AG04450 (cell line): ENCODE measurements at regions not wholly inside any gene's neighbourhood (a gene's known extent, or its start where the extent isn't known, plus 50 kb on each side); places are given as distances from the start of the nearest gene placed in this dataset.

Experiments used
- CTCF ChIA-PET: fragments of 300-600, 350-600 bp; formaldehyde crosslinking; extraction: SDS; loops from one replicate; lab custom pipeline; 2022; ENCODE audit warnings: antibody characterized with exemption, inconsistent platforms; lab: Charles Lee
- POLR2A ChIA-PET: fragments of 350-600 bp; formaldehyde crosslinking; extraction: SDS; loops from one replicate; lab custom pipeline; 2021; ENCODE audit warnings: antibody characterized with exemption, inconsistent platforms; lab: Yijun Ruan, JAX
- DNase-seq: peaks from one replicate; pipeline ENCODE4 v3.0.0-alpha.2; 2011; ENCODE audit warnings: low read depth, low spot score
- H3K27ac ChIP-seq: one replicate; pipeline ENCODE4 v1.5.1; 2012; ENCODE audit warnings: low read depth, low read length, control low read depth
- H3K27me3 ChIP-seq: one replicate; pipeline ENCODE4 v1.6.0; 2012; ENCODE audit warnings: low read length; ENCODE audit not compliant: control insufficient read depth, insufficient read depth
- H3K4me3 ChIP-seq: 2 replicates; pipeline ENCODE4 v1.5.1; 2011; ENCODE audit warnings: mild to moderate bottlenecking, low read depth, low read length, control low read depth
- H3K9me3 ChIP-seq: 2 replicates; pipeline ENCODE4 v1.5.1; 2012; ENCODE audit warnings: low read length; ENCODE audit not compliant: control insufficient read depth, insufficient read depth
- CTCF ChIP-seq: IDR thresholded peaks from 2 replicates; pipeline ENCODE4 v1.5.1; 2011; ENCODE audit warnings: low read depth, low read length, control low read depth, inconsistent platforms

- no peak for TF ChIP-seq CTCF
Measured at GRCh38 chr13:102944821-102945220, 99.0 kb downstream of the ERCC5 start.

GRCh38 chr13:102940770-102941169 lies 94.9 kb downstream of the ERCC5 start:
- no peak for DNase-seq
- Histone ChIP-seq H3K4me3 (no peak overlapping the region), H3K9me3 (no peaks in the 10 kb centered on the region), H3K27me3 (no peaks in the 10 kb centered on the region), H3K27ac (no peak overlapping the region)
- CTCF ChIA-PET = no interaction called here
- POLR2A ChIA-PET = no interaction called here
- no peak for TF ChIP-seq CTCF

More at GRCh38 chr13:102944821-102945220, 99.0 kb downstream of the ERCC5 start:
- H3K4me3 ChIP-seq = no peak overlapping the region
- H3K27me3 ChIP-seq = no peaks in the 10 kb centered on the region
- H3K27ac ChIP-seq = no peak overlapping the region
- DNase-seq = no peak
- no peaks in the 10 kb centered on the region for H3K9me3 ChIP-seq
- POLR2A ChIA-PET = no interaction called here
- CTCF ChIA-PET = no interaction called here

GRCh38 chr13:102940143-102940542 lies 94.3 kb downstream of the ERCC5 start:
- H3K27me3 ChIP-seq = no peaks in the 10 kb centered on the region
- CTCF ChIA-PET = no interaction called here
- POLR2A ChIA-PET = no interaction called here
- no peak for DNase-seq
- H3K4me3 ChIP-seq = no peak overlapping the region
- TF ChIP-seq CTCF = no peak
- H3K27ac ChIP-seq = no peak overlapping the region
- H3K9me3 ChIP-seq = no peaks in the 10 kb centered on the region

DNA sequence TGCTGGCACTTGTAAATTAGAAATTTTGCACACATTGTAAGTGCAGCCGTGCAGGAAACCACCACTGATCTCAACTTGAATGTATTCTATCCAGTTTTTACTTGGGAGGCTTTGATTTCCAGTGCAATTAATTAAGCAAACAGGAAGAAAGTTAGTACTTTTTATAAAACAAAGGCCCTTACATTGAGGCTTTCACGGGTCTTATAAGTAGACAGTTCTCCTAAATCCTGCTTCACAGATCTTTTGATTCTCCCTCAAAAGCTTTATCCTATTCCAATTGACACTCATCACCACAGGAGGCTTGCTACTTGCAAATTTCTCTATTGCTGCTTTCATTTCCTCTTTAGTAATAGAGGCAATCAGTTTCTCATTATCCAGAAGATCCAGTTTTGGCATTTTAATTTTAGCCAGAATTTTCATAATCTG lies 90.1 kb downstream of the ERCC5 start:
- no peak overlapping the region for H3K27ac ChIP-seq
- no peak overlapping the region for H3K4me3 ChIP-seq
- no peak for DNase-seq
- no peaks in the 10 kb centered on the region for H3K9me3 ChIP-seq
- ChIA-PET POLR2A (no interaction called here), CTCF (no interaction called here)
- no peak for TF ChIP-seq CTCF
- no peaks in the 10 kb centered on the region for H3K27me3 ChIP-seq

GRCh38 chr13:102933523-102933922 lies 87.7 kb downstream of the ERCC5 start:
- TF ChIP-seq CTCF = no peak
- CTCF ChIA-PET = no interaction called here
- H3K27me3 ChIP-seq = no peaks in the 10 kb centered on the region
- H3K4me3 ChIP-seq = no peak overlapping the region
- H3K27ac ChIP-seq = no peak overlapping the region
- H3K9me3 ChIP-seq = no peaks in the 10 kb centered on the region
- DNase-seq = no peak
- POLR2A ChIA-PET = no interaction called here
